Mesothelial cell of epicardium (in vitro differentiated cells): ENCODE measurements at regions not wholly inside any gene's neighbourhood (a gene's known extent, or its start where the extent isn't known, plus 50 kb on each side); places are given as distances from the start of the nearest gene placed in this dataset.

Experiments
- DNase-seq, 2 experiments: peaks; one replicate each; pipeline ENCODE4 v3.0.0; 2021; ENCODE audit warnings: low spot score in 2 of 2; ENCODE audit not compliant: unreplicated experiment in 2 of 2
- H3K27ac Mint-ChIP-seq: 2 replicates; pipeline ENCODE4 v1.8.0; 2021; ENCODE audit warnings: mixed read lengths
- H3K27me3 Mint-ChIP-seq: 2 replicates; pipeline ENCODE4 v1.8.0; 2021; ENCODE audit warnings: low read depth, mixed read lengths
- H3K36me3 Mint-ChIP-seq: 2 replicates; pipeline ENCODE4 v1.8.0; 2021; ENCODE audit warnings: mixed read lengths
- H3K4me1 Mint-ChIP-seq: 2 replicates; pipeline ENCODE4 v1.8.0; 2021; ENCODE audit warnings: mixed read lengths
- H3K4me3 Mint-ChIP-seq: 2 replicates; pipeline ENCODE4 v1.8.0; 2021; ENCODE audit warnings: mild to moderate bottlenecking, moderate library complexity, mixed read lengths
- H3K9me3 Mint-ChIP-seq: 2 replicates; pipeline ENCODE4 v1.8.0; 2021; ENCODE audit warnings: mixed read lengths
- TF ChIP-seq, protein P1 (sequence below): fragments of 200-600 bp; sonication (generic); IDR thresholded peaks from one replicate; pipeline ENCODE4 v1.5.0; 2021; ENCODE audit warnings: antibody characterized with exemption; ENCODE audit not compliant: unreplicated experiment

- H3K4me1 Mint-ChIP-seq, result peaks cover 15% of the 10 kb centered on the region
- H3K4me3 Mint-ChIP-seq, result no peak overlapping the region
- H3K36me3 Mint-ChIP-seq, result no peaks in the 10 kb centered on the region
- H3K27me3 Mint-ChIP-seq, result no peaks in the 10 kb centered on the region
- no peaks in the 10 kb centered on the region for H3K9me3 Mint-ChIP-seq
- TF ChIP-seq, protein P1, sequence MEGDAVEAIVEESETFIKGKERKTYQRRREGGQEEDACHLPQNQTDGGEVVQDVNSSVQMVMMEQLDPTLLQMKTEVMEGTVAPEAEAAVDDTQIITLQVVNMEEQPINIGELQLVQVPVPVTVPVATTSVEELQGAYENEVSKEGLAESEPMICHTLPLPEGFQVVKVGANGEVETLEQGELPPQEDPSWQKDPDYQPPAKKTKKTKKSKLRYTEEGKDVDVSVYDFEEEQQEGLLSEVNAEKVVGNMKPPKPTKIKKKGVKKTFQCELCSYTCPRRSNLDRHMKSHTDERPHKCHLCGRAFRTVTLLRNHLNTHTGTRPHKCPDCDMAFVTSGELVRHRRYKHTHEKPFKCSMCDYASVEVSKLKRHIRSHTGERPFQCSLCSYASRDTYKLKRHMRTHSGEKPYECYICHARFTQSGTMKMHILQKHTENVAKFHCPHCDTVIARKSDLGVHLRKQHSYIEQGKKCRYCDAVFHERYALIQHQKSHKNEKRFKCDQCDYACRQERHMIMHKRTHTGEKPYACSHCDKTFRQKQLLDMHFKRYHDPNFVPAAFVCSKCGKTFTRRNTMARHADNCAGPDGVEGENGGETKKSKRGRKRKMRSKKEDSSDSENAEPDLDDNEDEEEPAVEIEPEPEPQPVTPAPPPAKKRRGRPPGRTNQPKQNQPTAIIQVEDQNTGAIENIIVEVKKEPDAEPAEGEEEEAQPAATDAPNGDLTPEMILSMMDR, result no peak
- no peak for DNase-seq
- H3K27ac Mint-ChIP-seq, result no peak overlapping the region
These were observed 424.2 kb upstream of the WWC1 start for GRCh38 chr5:167867281-167867680.

DNA sequence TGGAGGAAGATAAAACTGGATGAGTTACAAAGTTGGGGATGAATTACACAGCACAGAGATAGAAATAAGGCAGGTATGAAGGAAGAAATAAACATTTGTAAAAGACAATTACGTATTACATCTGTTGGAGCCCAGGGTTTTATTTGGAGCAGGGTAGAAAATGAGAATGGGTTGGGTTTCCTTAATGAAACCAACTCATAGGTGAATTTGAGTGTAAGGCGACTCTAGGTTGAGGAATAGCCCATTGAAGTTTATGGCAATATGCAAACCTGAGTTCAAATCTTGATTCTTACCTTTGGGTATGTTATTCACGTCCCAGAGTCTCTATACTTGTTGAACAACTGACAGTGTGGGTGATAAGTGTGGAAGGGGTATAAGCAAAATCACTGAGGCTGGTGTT lies 422.3 kb upstream of the WWC1 start:
- no peaks in the 10 kb centered on the region for H3K36me3 Mint-ChIP-seq
- TF ChIP-seq, protein P1, result no peak
- peaks cover 25% of the 10 kb centered on the region for H3K4me1 Mint-ChIP-seq
- H3K4me3 Mint-ChIP-seq, result no peak overlapping the region
- no peaks in the 10 kb centered on the region for H3K27me3 Mint-ChIP-seq
- peaks cover 3% of the 10 kb centered on the region for H3K9me3 Mint-ChIP-seq
- H3K27ac Mint-ChIP-seq, result no peak overlapping the region
- DNase-seq, result no peak

DNA sequence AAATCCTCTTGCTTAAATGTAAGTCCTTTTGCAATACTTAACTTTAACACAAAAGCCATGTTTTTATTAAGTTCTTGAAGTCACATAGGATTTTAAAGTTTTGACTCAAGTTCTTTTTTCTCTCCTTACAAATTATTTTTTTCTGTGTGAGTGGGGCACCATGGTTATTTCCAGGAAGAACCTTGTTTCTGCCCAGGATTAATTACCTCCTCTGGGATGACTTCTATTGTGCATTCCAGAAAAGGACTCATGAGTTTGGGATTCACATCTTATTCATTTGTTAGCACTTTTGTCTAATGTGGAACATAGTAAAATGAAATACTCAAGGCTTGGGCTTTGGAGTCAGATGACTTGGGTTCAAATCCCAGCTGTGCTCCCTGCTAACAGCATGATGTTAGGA lies 421.4 kb upstream of the WWC1 start:
- no peaks in the 10 kb centered on the region for H3K27me3 Mint-ChIP-seq
- peaks cover 25% of the 10 kb centered on the region for H3K4me1 Mint-ChIP-seq
- no peaks in the 10 kb centered on the region for H3K36me3 Mint-ChIP-seq
- H3K4me3 Mint-ChIP-seq, result no peak overlapping the region
- TF ChIP-seq, protein P1, result no peak
- DNase-seq, result no peak
- peaks cover 4% of the 10 kb centered on the region for H3K9me3 Mint-ChIP-seq
- H3K27ac Mint-ChIP-seq, result no peak overlapping the region

DNA sequence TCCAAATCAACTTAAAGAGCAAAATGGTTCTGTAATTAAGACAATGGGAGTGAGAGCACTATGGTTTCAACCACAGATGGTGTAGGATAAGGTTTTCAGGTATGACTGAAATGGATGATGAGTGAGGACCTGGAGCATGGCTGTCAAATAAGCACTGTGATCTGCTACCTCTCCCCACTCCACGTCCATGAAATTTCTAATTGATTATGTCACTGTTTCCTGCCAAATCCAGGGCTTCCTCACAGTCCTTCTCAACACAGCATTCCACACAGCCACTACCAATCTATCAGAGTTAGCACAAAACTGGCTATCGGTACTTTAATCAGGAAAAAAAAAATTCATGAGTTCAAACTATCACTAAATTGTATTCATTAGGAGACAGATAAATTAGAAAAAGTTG lies 420.4 kb upstream of the WWC1 start:
- Mint-ChIP-seq H3K27me3 (no peaks in the 10 kb centered on the region), H3K4me3 (no peak overlapping the region), H3K9me3 (peaks cover 4% of the 10 kb centered on the region), H3K4me1 (peaks cover 25% of the 10 kb centered on the region), H3K27ac (peak overlapping the region; percentile 52), H3K36me3 (no peaks in the 10 kb centered on the region)
- DNase-seq, result no peak
- TF ChIP-seq, protein P1, result no peak

DNA sequence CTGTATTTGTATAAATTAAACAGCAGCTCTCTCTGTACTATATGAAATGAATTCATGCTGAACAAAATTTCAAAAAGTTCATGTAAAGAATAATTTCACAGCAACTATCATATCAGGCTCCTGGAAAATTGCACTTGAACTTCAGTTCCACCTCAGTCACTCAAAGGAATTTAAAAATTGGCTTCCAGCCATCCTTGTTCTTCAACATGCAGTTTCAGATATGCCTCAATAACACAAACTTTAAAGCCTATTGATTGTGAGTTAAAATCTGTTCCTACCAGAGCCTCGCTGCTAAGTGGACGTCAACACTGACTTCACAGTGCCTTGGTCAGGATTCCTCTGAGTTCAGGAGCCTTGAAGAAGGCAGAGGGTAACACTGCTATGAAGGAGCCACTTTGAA lies 418.7 kb upstream of the WWC1 start:
- no peaks in the 10 kb centered on the region for H3K36me3 Mint-ChIP-seq
- no peak overlapping the region for H3K4me3 Mint-ChIP-seq
- H3K27ac Mint-ChIP-seq, result peak overlapping the region; percentile 27
- H3K4me1 Mint-ChIP-seq, result peaks cover 25% of the 10 kb centered on the region
- H3K27me3 Mint-ChIP-seq, result no peaks in the 10 kb centered on the region
- TF ChIP-seq, protein P1, result no peak
- H3K9me3 Mint-ChIP-seq, result peaks cover 4% of the 10 kb centered on the region
- no peak for DNase-seq

DNA sequence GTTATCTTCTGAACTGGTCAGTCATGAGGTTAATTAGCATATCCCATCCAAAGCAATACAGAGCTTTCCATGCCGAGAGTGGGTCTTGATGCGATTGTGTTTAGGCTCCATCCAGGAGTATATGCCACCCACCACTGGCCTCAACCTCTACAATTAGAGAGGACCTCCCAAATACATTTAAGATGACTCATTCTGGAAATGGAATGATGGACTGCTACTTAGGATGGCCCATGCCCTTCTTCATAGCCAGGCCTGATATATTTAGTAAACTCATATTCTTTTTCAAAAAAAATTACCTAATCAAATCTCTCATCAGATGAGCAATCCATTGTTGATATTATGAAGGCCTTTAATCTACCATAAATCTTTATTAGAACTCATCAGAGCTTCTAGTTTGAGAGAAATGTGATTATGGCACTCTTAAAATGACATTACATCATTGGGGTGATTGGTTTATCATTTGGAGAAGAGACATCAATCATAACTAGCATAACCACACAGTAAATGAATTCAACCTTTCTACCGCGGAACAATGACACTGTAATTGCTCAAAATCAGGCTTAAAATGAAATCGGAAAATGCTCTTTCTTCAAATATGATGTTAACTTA lies 414.2 kb upstream of the WWC1 start:
- no peak for DNase-seq
- Mint-ChIP-seq H3K27ac (no peak overlapping the region), H3K9me3 (peaks cover 4% of the 10 kb centered on the region), H3K4me1 (peaks cover 11% of the 10 kb centered on the region), H3K4me3 (no peak overlapping the region), H3K27me3 (no peaks in the 10 kb centered on the region), H3K36me3 (no peaks in the 10 kb centered on the region)
- TF ChIP-seq, protein P1, result no peak
